IMR-90 (cell line): ENCODE measurements at regions not wholly inside any gene's neighbourhood (a gene's known extent, or its start where the extent isn't known, plus 50 kb on each side); places are given as distances from the start of the nearest gene placed in this dataset.

ENCODE experiments used
- ATAC-seq: fragments of 200-7000 bp; cut with Tn5 transposase; 2 replicates; pipeline ENCODE4 v1.9.1; 2020; ENCODE audit warnings: low read depth, mild to moderate bottlenecking, moderate library complexity
- BruUV-seq: library from RNA; stranded (reverse); fragments of 400-500 nt; replicated peaks from 2 replicates; lab custom pipeline; 2021; lab: Mats Ljungman, UMichigan
- CTCF ChIA-PET: fragments of 300-600 bp; formaldehyde crosslinking; extraction: SDS; loops from one replicate; lab custom pipeline; 2021; ENCODE audit warnings: antibody characterized with exemption; lab: Yijun Ruan, JAX
- POLR2A ChIA-PET: fragments of 300-600 bp; sonication (Branson Sonifier 250); formaldehyde crosslinking; loops from one replicate; lab custom pipeline; 2022; ENCODE audit warnings: antibody characterized with exemption; ENCODE audit not compliant: unreplicated experiment; lab: Charles Lee
- DNase-seq: peaks from one replicate; pipeline ENCODE4 v3.0.0; 2013
- H2AFZ ChIP-seq: replicated peaks from 2 replicates; pipeline ENCODE3; 2013; ENCODE audit warnings: low read length, mild to moderate bottlenecking; ENCODE audit not compliant: poor library complexity
- H2AK5ac ChIP-seq: 2 replicates; pipeline ENCODE4 v1.6.1; 2013; ENCODE audit warnings: low read depth, low read length, inconsistent platforms
- H2AK9ac ChIP-seq: replicated peaks from 2 replicates; pipeline ENCODE3; 2013; ENCODE audit warnings: mild to moderate bottlenecking, low read depth, low read length, moderate library complexity; ENCODE audit not compliant: poor library complexity
- H2BK120ac ChIP-seq: 2 replicates; pipeline ENCODE4 v1.6.1; 2013; ENCODE audit warnings: low read depth, low read length, inconsistent platforms
- H2BK15ac ChIP-seq: 3 replicates; pipeline ENCODE4 v1.6.1; 2013; ENCODE audit warnings: low read depth, low read length, inconsistent platforms
- H2BK20ac ChIP-seq: 2 replicates; pipeline ENCODE4 v1.6.1; 2013; ENCODE audit warnings: low read depth, mild to moderate bottlenecking, inconsistent platforms, low read length, moderate library complexity
- H2BK5ac ChIP-seq: 2 replicates; pipeline ENCODE4 v1.6.1; 2013; ENCODE audit warnings: mild to moderate bottlenecking, low read depth, low read length, inconsistent platforms; ENCODE audit not compliant: poor library complexity, severe bottlenecking
- H3K14ac ChIP-seq: replicated peaks from 2 replicates; pipeline ENCODE4 v1.6.1; 2013; ENCODE audit warnings: low read depth, low read length, inconsistent platforms
- H3K18ac ChIP-seq: 2 replicates; pipeline ENCODE4 v1.6.1; 2013; ENCODE audit warnings: low read depth, low read length, control low read depth
- H3K23ac ChIP-seq: 2 replicates; pipeline ENCODE4 v1.6.1; 2013; ENCODE audit warnings: low read depth, low read length, inconsistent platforms
- H3K27ac ChIP-seq: 2 replicates; pipeline ENCODE4 v1.5.1; 2013; ENCODE audit warnings: mild to moderate bottlenecking, control low read depth, low read length; ENCODE audit not compliant: insufficient read depth
- H3K27me3 ChIP-seq: 2 replicates; pipeline ENCODE4 v1.6.1; 2013; ENCODE audit warnings: low read length; ENCODE audit not compliant: control insufficient read depth, insufficient read depth
- H3K36me3 ChIP-seq: 2 replicates; pipeline ENCODE4 v1.6.1; 2013; ENCODE audit warnings: low read length, mixed read lengths; ENCODE audit not compliant: control insufficient read depth, insufficient read depth
- H3K4ac ChIP-seq: 2 replicates; pipeline ENCODE4 v1.6.1; 2013; ENCODE audit warnings: low read depth, low read length, inconsistent platforms
- H3K4me1 ChIP-seq: 2 replicates; pipeline ENCODE4 v1.6.1; 2013; ENCODE audit warnings: low read length, mixed read lengths; ENCODE audit not compliant: control insufficient read depth, insufficient read depth
- H3K4me2 ChIP-seq: 2 replicates; pipeline ENCODE4 v1.6.1; 2013; ENCODE audit warnings: low read depth, mild to moderate bottlenecking, control low read depth, low read length, moderate library complexity
- H3K4me3 ChIP-seq: 2 replicates; pipeline ENCODE4 v1.5.1; 2013; ENCODE audit warnings: low read depth, mild to moderate bottlenecking, control low read depth, low read length, moderate library complexity; ENCODE audit not compliant: insufficient read depth
- H3K56ac ChIP-seq: 2 replicates; pipeline ENCODE4 v1.6.1; 2013; ENCODE audit warnings: low read length, inconsistent platforms; ENCODE audit not compliant: insufficient read depth; ENCODE audit errors: extremely low read depth
- H3K79me1 ChIP-seq, 2 experiments: 2 replicates each; pipeline ENCODE4 v1.6.1; 2013; ENCODE audit warnings: low read length in 2 of 2, inconsistent platforms in 1 of 2, low read depth in 1 of 2
- H3K9ac ChIP-seq: 2 replicates; pipeline ENCODE4 v1.6.1; 2013; ENCODE audit warnings: low read depth, low read length, control low read depth
- H3K9me1 ChIP-seq: 2 replicates; pipeline ENCODE4 v1.6.1; 2013; ENCODE audit warnings: low read length, inconsistent platforms; ENCODE audit not compliant: insufficient read depth
- H3K9me3 ChIP-seq: 2 replicates; pipeline ENCODE4 v1.6.1; 2013; ENCODE audit warnings: low read length; ENCODE audit not compliant: control insufficient read depth, insufficient read depth
- H4K20me1 ChIP-seq: 2 replicates; pipeline ENCODE4 v1.6.1; 2013; ENCODE audit warnings: low read length, inconsistent platforms; ENCODE audit not compliant: insufficient read depth
- H4K5ac ChIP-seq: 2 replicates; pipeline ENCODE4 v1.6.1; 2013; ENCODE audit warnings: mild to moderate bottlenecking, low read depth, low read length, control low read depth
- H4K8ac ChIP-seq, 2 experiments: 2 replicates each; pipeline ENCODE4 v1.6.1; 2013; ENCODE audit warnings: low read depth in 2 of 2, low read length in 2 of 2, control low read depth in 1 of 2, inconsistent platforms in 1 of 2
- H4K91ac ChIP-seq: 2 replicates; pipeline ENCODE4 v1.6.1; 2013; ENCODE audit warnings: low read depth, low read length, inconsistent platforms; ENCODE audit not compliant: insufficient read depth
- CTCF ChIP-seq: conservative IDR thresholded peaks from 2 replicates; pipeline ENCODE4 v1.5.1; 2012; ENCODE audit warnings: mild to moderate bottlenecking, low read depth, low read length, improper control_type of control experiment
- FOS ChIP-seq: fragments of 150-350 bp; IDR thresholded peaks from 2 replicates; pipeline ENCODE4 v1.6.1; 2016; ENCODE audit warnings: low read depth, low read length
- MAZ ChIP-seq: IDR thresholded peaks from 2 replicates; pipeline ENCODE4 v1.6.1; 2012; ENCODE audit warnings: low read depth, mild to moderate bottlenecking, low read length, improper control_type of control experiment, moderate library complexity, borderline replicate concordance
- RAD21 ChIP-seq: IDR thresholded peaks from 2 replicates; pipeline ENCODE4 v1.6.1; 2012; ENCODE audit warnings: low read length, improper control_type of control experiment
- SMC3 ChIP-seq: fragments of 150-350 bp; IDR thresholded peaks from 2 replicates; pipeline ENCODE4 v1.6.1; 2016; ENCODE audit warnings: low read depth, mild to moderate bottlenecking, antibody characterized with exemption, low read length, moderate library complexity
- WGBS, 2 experiments: methylation state at CpG; one replicate each; pipeline versions ENCODE4 v1.1.5 to v1.1.7; 2013; ENCODE audit warnings: missing lambda C conversion rate in 2 of 2; ENCODE audit not compliant: insufficient read length in 1 of 2; ENCODE audit errors: extremely low coverage in 2 of 2; 5-methylcytosine and 5-hydroxymethylcytosine counted together
- dilution Hi-C: fragments of 300-500 bp; cut with HindIII; formaldehyde crosslinking; loops from one replicate; pipeline ENCODE4 v1.14.3; 2018; ENCODE audit warnings: low sequenced_read_pairs; ENCODE audit not compliant: unreplicated experiment
- in situ Hi-C: fragments of 300-500 bp; cut with MboI; formaldehyde crosslinking; loops from 3 replicates; pipeline ENCODE4 v1.14.3; 2019; ENCODE audit warnings: low sequenced_read_pairs, inconsistent platforms, mixed read lengths
- intact Hi-C: fragments of 100-400 bp; cut with micrococcal nuclease; formaldehyde crosslinking; loops from 2 replicates; pipeline ENCODE4 v1.10.0; 2022

- ATAC-seq (no peak), DNase-seq (no peak)
- H3K14ac ChIP-seq: no peak overlapping the region
- H3K9ac ChIP-seq: no peak overlapping the region
- TF ChIP-seq FOS (no peak), RAD21 (no peak), CTCF (no peak), SMC3 (no peak), MAZ (no peak)
- H2BK20ac ChIP-seq: no peak overlapping the region
- no peak overlapping the region for H2BK5ac ChIP-seq
- no peak overlapping the region for H4K5ac ChIP-seq
- H2AFZ ChIP-seq: no peak overlapping the region
- no peak overlapping the region for H4K8ac ChIP-seq
- H3K27me3 ChIP-seq: no peaks in the 10 kb centered on the region; the same call in 1 of the 2 replicates
- no peaks in the 10 kb centered on the region for H3K9me1 ChIP-seq
- no peak overlapping the region for H3K4ac ChIP-seq
- no peaks in the 10 kb centered on the region for H4K20me1 ChIP-seq
- no TSS peak for BruUV-seq
- H3K4me1 ChIP-seq: no peaks in the 10 kb centered on the region
- in situ Hi-C loops (no loop called here), intact Hi-C loops (no loop called here), dilution Hi-C loops (no loop called here)
- no peak overlapping the region for H3K4me2 ChIP-seq
- no peak overlapping the region for H3K27ac ChIP-seq
- POLR2A ChIA-PET: no interaction called here
- no peak overlapping the region for H3K23ac ChIP-seq
- H3K18ac ChIP-seq: no peak overlapping the region
- no peak overlapping the region for H2AK9ac ChIP-seq
- no peak overlapping the region for H4K91ac ChIP-seq
- CTCF ChIA-PET: no interaction called here
- H3K4me3 ChIP-seq: no peak overlapping the region
- H3K36me3 ChIP-seq: no peaks in the 10 kb centered on the region
- no peak overlapping the region for H3K56ac ChIP-seq
- H3K79me1 ChIP-seq: no peaks in the 10 kb centered on the region
- no CpG with 5 or more reads among the region's 2 CpGs for WGBS, 2 experiments
- no peak overlapping the region for H2BK120ac ChIP-seq
- H2BK15ac ChIP-seq: no peak overlapping the region
- no peaks in the 10 kb centered on the region for H3K9me3 ChIP-seq
- H2AK5ac ChIP-seq: no peak overlapping the region
Observed at GRCh38 chr1:199508653-199509052, 518.9 kb upstream of the NR5A2 start.
